ENCODE measurements at regions not wholly inside any gene's neighbourhood (a gene's known extent, or its start where the extent isn't known, plus 50 kb on each side); places are given as distances from the start of the nearest gene placed in this dataset.
A peak's percentile ranks its signal among the peaks of the same experiment; 100 is the strongest.

GRCh38 chr12:43060742-43061141, 471.2 kb upstream of the PRICKLE1 start:
- no peak overlapping the region for H2AFZ ChIP-seq (ENCODE audit: low read depth, low read length)
- FAIRE-seq (no peak), DNase-seq (ENCODE audit: low read depth, low spot score) (peak; percentile 53)
- H3K9ac ChIP-seq (replicated peaks; ENCODE audit: extremely low read depth, insufficient read depth, low read length) = no peak overlapping the region
- intact Hi-C loops (cut with micrococcal nuclease) = no loop called here
- no peaks in the 10 kb centered on the region for H3K9me1 ChIP-seq (replicated peaks; ENCODE audit: control insufficient read depth, extremely low read depth, insufficient read depth, low read length)
- ChIA-PET CTCF (no interaction called here), POLR2A (no interaction called here)
- H3K36me3 ChIP-seq (ENCODE audit: control insufficient read depth in 2 of 2, extremely low read depth in 1 of 2, insufficient read depth in 2 of 2, low read length in 2 of 2) = no peaks in the 10 kb centered on the region
- no peaks in the 10 kb centered on the region for H4K20me1 ChIP-seq (replicated peaks; ENCODE audit: control insufficient read depth, extremely low read depth, insufficient read depth, low read length)
- dilution Hi-C loops (cut with MboI; ENCODE audit: extremely low pct_ligation_motif_present, low sequenced_read_pairs) = no loop called here
- TF ChIP-seq CTCF (IDR thresholded peaks at IDR 0.05; ENCODE audit: extremely low read depth in 1 of 2, insufficient read depth in 1 of 2, low read depth in 1 of 2, low read length in 2 of 2) = no peak
- TF ChIP-seq FOS (IDR thresholded peaks at IDR 0.05; ENCODE audit: borderline replicate concordance, insufficient read depth, low read length) = no peak
- no peak for TF ChIP-seq POLR2A (IDR thresholded peaks at IDR 0.05; ENCODE audit: low read depth, low read length)
- TF ChIP-seq GATA2 (IDR thresholded peaks at IDR 0.05; ENCODE audit: insufficient read depth, insufficient read length, low read depth, low read length) = no peak
- TF ChIP-seq MAX (IDR thresholded peaks at IDR 0.05; ENCODE audit: insufficient read depth, insufficient read length) = no peak
- TF ChIP-seq JUN (IDR thresholded peaks at IDR 0.05; ENCODE audit: borderline replicate concordance, insufficient read depth, insufficient read length, low read depth) = no peak
- TF ChIP-seq POLR2AphosphoS5 (IDR thresholded peaks at IDR 0.05; ENCODE audit: insufficient read depth, low read depth, low read length) = no peak
- TF ChIP-seq MYC (IDR thresholded peaks at IDR 0.05; ENCODE audit: low read depth, low read length) = no peak
- no peak for TF ChIP-seq EZH2 (IDR thresholded peaks at IDR 0.05; ENCODE audit: borderline replicate concordance, low read depth, low read length, severe bottlenecking)
- H3K27me3 ChIP-seq (ENCODE audit: control insufficient read depth in 2 of 2, insufficient read depth in 2 of 2, low read length in 2 of 2) = no peaks in the 10 kb centered on the region
- no TSS peak for BruUV-seq (replicated peaks)
- no peaks in the 10 kb centered on the region for H3K79me2 ChIP-seq (ENCODE audit: control insufficient read depth, insufficient read depth, low read length)
- H3K9me3 ChIP-seq (replicated peaks; ENCODE audit: control insufficient read depth, insufficient read depth, low read length) = no peaks in the 10 kb centered on the region
- no peak overlapping the region for H3K27ac ChIP-seq (ENCODE audit: insufficient read depth, low read depth, low read length)
- H3K4me3 ChIP-seq (replicated peaks in 1 of 3; ENCODE audit: insufficient read depth in 1 of 3, low read depth in 1 of 3, low read length in 3 of 3) = no peak overlapping the region
- no peak overlapping the region for H3K4me2 ChIP-seq (ENCODE audit: insufficient read depth, low read length)
- H3K4me1 ChIP-seq (ENCODE audit: control insufficient read depth, extremely low read depth, insufficient read depth, low read length) = no peaks in the 10 kb centered on the region

Measured in endothelial cell of umbilical vein (primary cell).